Activated CD8-positive, alpha-beta T cell treated with anti-CD3 and anti-CD28 coated beads for 36 hours (primary cell): ENCODE measurements at regions not wholly inside any gene's neighbourhood (a gene's known extent, or its start where the extent isn't known, plus 50 kb on each side); places are given as distances from the start of the nearest gene placed in this dataset.

Experiments
- ATAC-seq: fragments of 200-7000 bp; cut with Tn5 transposase; one replicate; pipeline ENCODE4 v1.10.0; 2021; ENCODE audit warnings: mild to moderate bottlenecking, moderate library complexity
- CTCF ChIA-PET: fragments of 350-600 bp; sonication (Branson Sonifier 250); formaldehyde crosslinking; loops from one replicate; lab custom pipeline; 2021; ENCODE audit warnings: antibody characterized with exemption; lab: Charles Lee
- POLR2A ChIA-PET: fragments of 350-600 bp; sonication (Branson Sonifier 250); formaldehyde crosslinking; loops from one replicate; lab custom pipeline; 2021; ENCODE audit warnings: antibody characterized with exemption; lab: Charles Lee
- DNase-seq: peaks from one replicate; pipeline ENCODE4 v3.0.0-alpha.2; 2020
- H3K27ac Mint-ChIP-seq: one replicate; pipeline ENCODE4 v1.8.0; 2021; ENCODE audit warnings: mild to moderate bottlenecking, mixed read lengths
- H3K27me3 Mint-ChIP-seq: one replicate; pipeline ENCODE4 v1.8.0; 2021; ENCODE audit warnings: mixed read lengths
- H3K36me3 Mint-ChIP-seq: one replicate; pipeline ENCODE4 v1.8.0; 2021; ENCODE audit warnings: low read depth, mixed read lengths
- H3K4me1 Mint-ChIP-seq: one replicate; pipeline ENCODE4 v1.8.0; 2021; ENCODE audit warnings: low read depth, mixed read lengths
- H3K4me3 Mint-ChIP-seq: one replicate; pipeline ENCODE4 v1.8.0; 2021; ENCODE audit warnings: mild to moderate bottlenecking, moderate library complexity, mixed read lengths
- H3K9me3 Mint-ChIP-seq: one replicate; pipeline ENCODE4 v1.8.0; 2021; ENCODE audit warnings: mixed read lengths
- intact Hi-C: fragments of 100-400 bp; cut with micrococcal nuclease; formaldehyde crosslinking; loops from one replicate; pipeline ENCODE4 v1.10.0; 2022
- TF ChIP-seq, protein P1 (sequence below): fragments of 200-600 bp; IDR thresholded peaks from one replicate; pipeline ENCODE4 v1.8.0; 2022; ENCODE audit warnings: antibody characterized with exemption, mild to moderate bottlenecking

- CTCF ChIA-PET, result no interaction called here
- TF ChIP-seq, protein P1, sequence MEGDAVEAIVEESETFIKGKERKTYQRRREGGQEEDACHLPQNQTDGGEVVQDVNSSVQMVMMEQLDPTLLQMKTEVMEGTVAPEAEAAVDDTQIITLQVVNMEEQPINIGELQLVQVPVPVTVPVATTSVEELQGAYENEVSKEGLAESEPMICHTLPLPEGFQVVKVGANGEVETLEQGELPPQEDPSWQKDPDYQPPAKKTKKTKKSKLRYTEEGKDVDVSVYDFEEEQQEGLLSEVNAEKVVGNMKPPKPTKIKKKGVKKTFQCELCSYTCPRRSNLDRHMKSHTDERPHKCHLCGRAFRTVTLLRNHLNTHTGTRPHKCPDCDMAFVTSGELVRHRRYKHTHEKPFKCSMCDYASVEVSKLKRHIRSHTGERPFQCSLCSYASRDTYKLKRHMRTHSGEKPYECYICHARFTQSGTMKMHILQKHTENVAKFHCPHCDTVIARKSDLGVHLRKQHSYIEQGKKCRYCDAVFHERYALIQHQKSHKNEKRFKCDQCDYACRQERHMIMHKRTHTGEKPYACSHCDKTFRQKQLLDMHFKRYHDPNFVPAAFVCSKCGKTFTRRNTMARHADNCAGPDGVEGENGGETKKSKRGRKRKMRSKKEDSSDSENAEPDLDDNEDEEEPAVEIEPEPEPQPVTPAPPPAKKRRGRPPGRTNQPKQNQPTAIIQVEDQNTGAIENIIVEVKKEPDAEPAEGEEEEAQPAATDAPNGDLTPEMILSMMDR, result no peak
- Mint-ChIP-seq H3K9me3 (no peaks in the 10 kb centered on the region), H3K36me3 (no peaks in the 10 kb centered on the region), H3K4me3 (no peak overlapping the region), H3K4me1 (no peaks in the 10 kb centered on the region), H3K27me3 (no peaks in the 10 kb centered on the region), H3K27ac (no peak overlapping the region)
- POLR2A ChIA-PET, result no interaction called here
- DNase-seq (no peak), ATAC-seq (no peak)
- intact Hi-C loops, result no loop called here
These were observed 170.9 kb upstream of the PDE3A start for GRCh38 chr12:20197411-20197810.

- H3K36me3 Mint-ChIP-seq, result no peaks in the 10 kb centered on the region
- H3K27ac Mint-ChIP-seq, result no peak overlapping the region
- H3K27me3 Mint-ChIP-seq, result no peaks in the 10 kb centered on the region
- TF ChIP-seq, protein P1, result no peak
- no peak for ATAC-seq
- DNase-seq, result no peak
- POLR2A ChIA-PET, result no interaction called here
- H3K4me3 Mint-ChIP-seq, result no peak overlapping the region
- H3K4me1 Mint-ChIP-seq, result no peaks in the 10 kb centered on the region
- CTCF ChIA-PET, result no interaction called here
- intact Hi-C loops, result no loop called here
- H3K9me3 Mint-ChIP-seq, result no peaks in the 10 kb centered on the region
These were observed 168.6 kb upstream of the PDE3A start for GRCh38 chr12:20199780-20200179.

- DNase-seq (no peak), ATAC-seq (no peak)
- ChIA-PET POLR2A (no interaction called here), CTCF (interaction anchor here (0.9 kb wide), 1 partner anchor 42 kb away, joined by 3 read pairs; no protein-coding TSS in a partner anchor)
- Mint-ChIP-seq H3K36me3 (no peaks in the 10 kb centered on the region), H3K27ac (no peak overlapping the region), H3K4me3 (no peak overlapping the region), H3K9me3 (no peaks in the 10 kb centered on the region), H3K4me1 (no peaks in the 10 kb centered on the region), H3K27me3 (no peaks in the 10 kb centered on the region)
- TF ChIP-seq, protein P1, result no peak
- intact Hi-C loops, result no loop called here
These were observed 166.6 kb upstream of the PDE3A start for GRCh38 chr12:20201733-20202132.

- Mint-ChIP-seq H3K4me3 (no peak overlapping the region), H3K36me3 (no peaks in the 10 kb centered on the region), H3K4me1 (no peaks in the 10 kb centered on the region), H3K27me3 (peaks cover 1% of the 10 kb centered on the region), H3K9me3 (no peaks in the 10 kb centered on the region), H3K27ac (no peak overlapping the region)
- intact Hi-C loops, result no loop called here
- DNase-seq, result no peak
- no peak for ATAC-seq
- TF ChIP-seq, protein P1, result no peak
- CTCF ChIA-PET, result no interaction called here
- POLR2A ChIA-PET, result no interaction called here
These were observed 162.5 kb upstream of the PDE3A start for GRCh38 chr12:20205854-20206253.

DNA sequence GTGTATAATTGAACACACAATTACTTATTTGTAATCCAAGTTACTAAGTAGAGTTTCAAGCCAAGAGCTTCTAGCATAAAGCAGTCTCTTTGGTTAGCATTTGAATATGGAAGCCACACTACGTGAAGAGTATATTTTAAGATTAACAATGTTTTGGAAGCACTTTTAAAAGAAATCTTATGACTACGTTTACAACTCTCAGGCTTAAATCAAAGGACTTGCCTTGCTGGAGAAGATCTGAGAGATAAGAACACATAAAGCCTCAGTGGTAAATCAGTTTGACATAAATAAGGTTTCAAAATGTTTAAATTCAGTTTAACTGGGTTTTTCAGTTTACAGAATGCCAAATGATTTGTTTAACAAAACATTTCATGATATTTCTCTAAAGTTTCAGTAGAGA lies 161.9 kb upstream of the PDE3A start:
- Mint-ChIP-seq H3K36me3 (no peaks in the 10 kb centered on the region), H3K27me3 (peaks cover 1% of the 10 kb centered on the region), H3K9me3 (no peaks in the 10 kb centered on the region), H3K27ac (no peak overlapping the region), H3K4me3 (no peak overlapping the region), H3K4me1 (no peaks in the 10 kb centered on the region)
- DNase-seq (no peak), ATAC-seq (no peak)
- ChIA-PET POLR2A (no interaction called here), CTCF (no interaction called here)
- intact Hi-C loops, result no loop called here
- TF ChIP-seq, protein P1, result no peak
